Thoracic aorta (tissue), 2 donors: ENCODE measurements at regions not wholly inside any gene's neighbourhood (a gene's known extent, or its start where the extent isn't known, plus 50 kb on each side); places are given as distances from the start of the nearest gene placed in this dataset.
"Not testable (repeated sequence)": the region's sequence is repeated elsewhere in the genome, so short reads cannot be mapped to it uniquely, and the experiment has no call there.

Experiments used
- ATAC-seq: fragments of 150-250 bp; one replicate; pipeline ENCODE4 v1.8.0; 2017; ENCODE audit warnings: low read depth; ENCODE audit not compliant: insufficient number of reproducible peaks, low FRiP score
- DNase-seq: peaks from one replicate; pipeline ENCODE4 v3.0.0-alpha.2; 2020; ENCODE audit warnings: low spot score
- H3K27ac ChIP-seq, 2 donors: fragments of 200-600 bp; sonication (generic); 1 replicate in 1 of 2; 2 replicates in 1 of 2; pipeline ENCODE4 v1.5.1; 2016; ENCODE audit warnings: mild to moderate bottlenecking in 2 of 2, moderate library complexity in 2 of 2
- H3K27me3 ChIP-seq: fragments of 200-600 bp; sonication (generic); replicated peaks from 2 replicates; pipeline ENCODE4 v1.6.0; 2016; ENCODE audit warnings: mild to moderate bottlenecking; ENCODE audit not compliant: insufficient read depth
- H3K36me3 ChIP-seq: fragments of 200-600 bp; sonication (generic); one replicate; pipeline ENCODE4 v1.5.1; 2016
- H3K4me1 ChIP-seq, 2 donors: fragments of 200-600 bp; sonication (generic); 1 replicate in 1 of 2; 2 replicates in 1 of 2; pipeline versions ENCODE4 v1.5.1 to v1.6.0; 2016; ENCODE audit warnings: low read depth in 2 of 2, mild to moderate bottlenecking in 1 of 2; ENCODE audit not compliant: control insufficient read depth in 1 of 2
- H3K4me3 ChIP-seq: fragments of 200-600 bp; sonication (generic); 2 replicates; pipeline ENCODE4 v1.5.1; 2016; ENCODE audit warnings: mild to moderate bottlenecking
- H3K9me3 ChIP-seq: fragments of 200-600 bp; sonication (generic); 2 replicates; pipeline ENCODE4 v1.5.1; 2016
- TF ChIP-seq, protein P1 (sequence below): fragments of 200-600 bp; sonication (generic); IDR thresholded peaks from one replicate; pipeline ENCODE4 v1.5.1; 2019; ENCODE audit warnings: antibody characterized with exemption

DNA sequence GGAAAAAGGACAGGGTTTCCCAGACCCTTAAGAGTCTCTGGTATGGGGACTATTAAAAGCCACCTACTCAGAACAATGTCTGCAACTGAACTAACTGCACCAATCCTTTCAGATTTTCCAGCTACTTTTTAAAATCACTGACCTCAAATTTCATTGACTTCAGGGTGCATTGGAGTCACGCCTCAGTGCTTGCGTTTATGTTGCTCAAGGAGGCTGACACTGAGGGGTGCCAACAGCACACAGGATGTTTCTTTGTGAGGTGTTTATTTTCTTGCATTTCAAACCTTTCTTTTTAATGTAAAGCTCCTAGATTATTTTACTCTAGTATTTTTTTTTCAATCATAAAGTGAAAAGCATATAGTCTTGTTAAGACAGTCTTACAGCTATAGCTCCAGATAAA lies 402.0 kb upstream of the SLC35B3 start:
- DNase-seq = no peak
- H3K9me3 ChIP-seq = no peaks in the 10 kb centered on the region
- H3K27me3 ChIP-seq = no peaks in the 10 kb centered on the region
- TF ChIP-seq, protein P1, sequence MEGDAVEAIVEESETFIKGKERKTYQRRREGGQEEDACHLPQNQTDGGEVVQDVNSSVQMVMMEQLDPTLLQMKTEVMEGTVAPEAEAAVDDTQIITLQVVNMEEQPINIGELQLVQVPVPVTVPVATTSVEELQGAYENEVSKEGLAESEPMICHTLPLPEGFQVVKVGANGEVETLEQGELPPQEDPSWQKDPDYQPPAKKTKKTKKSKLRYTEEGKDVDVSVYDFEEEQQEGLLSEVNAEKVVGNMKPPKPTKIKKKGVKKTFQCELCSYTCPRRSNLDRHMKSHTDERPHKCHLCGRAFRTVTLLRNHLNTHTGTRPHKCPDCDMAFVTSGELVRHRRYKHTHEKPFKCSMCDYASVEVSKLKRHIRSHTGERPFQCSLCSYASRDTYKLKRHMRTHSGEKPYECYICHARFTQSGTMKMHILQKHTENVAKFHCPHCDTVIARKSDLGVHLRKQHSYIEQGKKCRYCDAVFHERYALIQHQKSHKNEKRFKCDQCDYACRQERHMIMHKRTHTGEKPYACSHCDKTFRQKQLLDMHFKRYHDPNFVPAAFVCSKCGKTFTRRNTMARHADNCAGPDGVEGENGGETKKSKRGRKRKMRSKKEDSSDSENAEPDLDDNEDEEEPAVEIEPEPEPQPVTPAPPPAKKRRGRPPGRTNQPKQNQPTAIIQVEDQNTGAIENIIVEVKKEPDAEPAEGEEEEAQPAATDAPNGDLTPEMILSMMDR = no peak
- no peak for ATAC-seq
- no peak overlapping the region for H3K4me3 ChIP-seq
- H3K27ac ChIP-seq = no peak overlapping the region
- no peaks in the 10 kb centered on the region for H3K36me3 ChIP-seq
- H3K4me1 ChIP-seq = no peaks in the 10 kb centered on the region

DNA sequence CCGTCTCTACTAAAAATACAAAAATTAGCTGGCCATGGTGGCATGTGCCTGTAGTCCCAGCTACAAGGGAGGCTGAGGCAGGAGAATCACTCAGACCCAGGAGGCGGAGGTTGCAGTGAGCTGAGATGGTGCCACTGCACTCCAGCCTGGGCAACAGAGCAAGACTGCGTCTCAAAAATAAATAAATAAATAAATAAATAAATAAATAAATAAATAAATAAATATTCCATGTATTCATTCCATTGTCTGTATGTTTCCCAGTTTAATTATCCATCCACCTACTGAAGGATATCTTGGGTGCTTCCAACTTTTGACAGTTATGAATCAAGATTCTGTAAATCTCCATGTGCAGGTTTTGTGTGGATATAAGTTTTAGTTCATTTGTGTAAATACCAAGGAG lies 397.4 kb upstream of the SLC35B3 start:
- H3K9me3 ChIP-seq, H3K27me3 ChIP-seq, DNase-seq, H3K36me3 ChIP-seq, H3K4me1 ChIP-seq, H3K27ac ChIP-seq, H3K4me3 ChIP-seq, ATAC-seq: not testable (repeated sequence)

DNA sequence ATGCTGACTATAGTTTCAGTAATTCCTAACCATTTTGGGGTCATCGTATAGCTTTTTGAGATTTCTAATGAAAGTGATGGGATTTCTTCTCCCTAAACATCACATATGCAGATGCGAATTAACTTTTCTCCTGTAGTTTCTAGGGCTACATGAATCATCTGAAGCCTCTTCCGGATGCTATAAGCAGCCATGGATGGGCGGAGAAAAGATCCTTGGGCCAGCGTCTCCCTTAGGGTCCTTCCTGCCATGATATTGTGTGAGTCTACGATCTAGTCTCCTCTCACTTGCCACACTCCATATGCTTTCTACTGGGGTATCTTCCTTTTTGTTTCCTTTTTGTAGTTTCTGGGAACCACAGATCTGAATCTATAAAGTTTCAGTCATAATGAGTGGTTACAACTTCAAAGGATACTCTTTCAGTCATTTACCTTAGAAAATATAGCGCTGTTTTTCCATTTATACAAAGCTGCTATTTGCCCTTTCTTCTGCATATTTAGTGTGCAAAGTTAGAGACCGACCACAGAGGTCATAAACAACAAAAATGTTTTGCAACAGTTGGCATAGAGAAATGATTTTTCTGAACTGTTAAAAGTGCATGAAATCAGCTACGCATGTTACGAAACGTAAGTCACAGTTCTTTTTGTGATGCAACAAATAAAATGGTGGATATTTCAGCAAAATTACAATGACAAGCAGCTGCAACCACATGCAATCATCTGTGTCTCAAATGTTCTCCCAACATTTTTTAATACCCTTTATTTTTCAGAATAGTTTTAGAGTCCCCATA lies 396.2 kb upstream of the SLC35B3 start:
- no peak for DNase-seq
- H3K9me3 ChIP-seq = no peaks in the 10 kb centered on the region
- no peak overlapping the region for H3K4me3 ChIP-seq
- no peak overlapping the region for H3K27ac ChIP-seq
- ATAC-seq = no peak
- no peaks in the 10 kb centered on the region for H3K27me3 ChIP-seq
- no peaks in the 10 kb centered on the region for H3K36me3 ChIP-seq
- TF ChIP-seq, protein P1 = no peak
- no peaks in the 10 kb centered on the region for H3K4me1 ChIP-seq

DNA sequence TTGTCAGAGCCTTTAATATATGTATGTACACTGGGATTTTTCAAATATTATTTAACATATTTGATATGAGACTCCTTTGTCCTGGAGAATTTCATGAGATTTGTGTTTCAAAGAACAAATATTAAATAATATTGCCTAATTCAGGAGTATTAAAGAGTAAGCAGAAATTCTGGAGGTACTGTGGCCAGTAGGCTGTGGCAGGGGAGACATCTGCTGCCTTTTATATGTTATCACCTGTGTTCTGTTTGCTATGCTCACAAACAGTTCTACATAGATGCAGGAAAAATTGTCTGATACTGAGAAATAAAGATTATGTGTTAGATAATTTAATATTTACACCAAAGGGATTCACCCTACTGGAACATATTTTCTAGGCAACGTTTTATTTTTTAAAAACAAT lies 395.4 kb upstream of the SLC35B3 start:
- no peaks in the 10 kb centered on the region for H3K36me3 ChIP-seq
- no peak for ATAC-seq
- H3K4me1 ChIP-seq = no peaks in the 10 kb centered on the region
- no peak overlapping the region for H3K4me3 ChIP-seq
- no peaks in the 10 kb centered on the region for H3K27me3 ChIP-seq
- no peak overlapping the region for H3K27ac ChIP-seq
- no peak for DNase-seq
- TF ChIP-seq, protein P1 = no peak
- H3K9me3 ChIP-seq = no peaks in the 10 kb centered on the region

DNA sequence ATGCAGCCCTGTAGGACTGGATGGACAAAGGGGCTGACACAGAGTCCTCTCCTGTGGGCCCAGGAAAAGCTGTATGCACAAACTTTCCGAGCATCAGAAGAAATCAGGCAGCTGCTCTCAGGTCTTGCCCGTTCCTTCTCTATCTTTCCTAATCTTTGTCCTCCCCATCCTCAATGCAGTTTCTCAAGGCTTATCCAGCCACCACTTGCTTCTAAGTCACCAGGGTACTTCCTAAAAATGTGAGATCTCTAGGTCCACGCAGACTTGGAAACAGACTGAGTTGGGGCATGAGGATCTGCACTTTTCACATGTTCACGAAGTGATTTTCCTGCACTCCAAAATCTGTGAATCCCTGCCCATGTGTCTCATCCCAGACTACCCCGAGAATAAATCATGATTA lies 394.5 kb upstream of the SLC35B3 start:
- no peak for DNase-seq
- TF ChIP-seq, protein P1 = no peak

DNA sequence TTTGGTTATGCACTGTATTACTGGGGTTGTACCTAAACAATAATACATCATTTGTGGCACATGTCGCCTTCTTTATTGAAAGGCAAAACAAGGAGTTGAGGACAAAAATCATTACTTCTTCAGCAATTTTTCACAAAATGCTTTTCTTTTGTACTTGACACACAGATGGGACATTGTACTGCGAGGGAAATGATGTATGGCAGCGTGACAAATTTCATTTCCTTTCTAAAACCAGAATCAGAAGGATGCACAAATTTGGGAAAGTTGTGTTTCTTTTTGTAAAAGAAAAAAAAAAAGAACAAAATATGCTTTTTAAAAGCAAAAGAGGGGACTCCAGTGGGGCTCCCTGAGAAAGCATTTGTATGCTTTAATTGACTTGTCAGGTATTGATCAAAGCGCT lies 394.0 kb upstream of the SLC35B3 start:
- H3K4me1 ChIP-seq = no peaks in the 10 kb centered on the region
- H3K27ac ChIP-seq = no peak overlapping the region
- TF ChIP-seq, protein P1 = no peak
- H3K36me3 ChIP-seq = no peaks in the 10 kb centered on the region
- H3K9me3 ChIP-seq = no peaks in the 10 kb centered on the region
- H3K4me3 ChIP-seq = no peak overlapping the region
- DNase-seq (no peak), ATAC-seq (no peak)
- H3K27me3 ChIP-seq = no peaks in the 10 kb centered on the region

More for the DNA sequence above, 394.5 kb upstream of the SLC35B3 start:
- H3K27ac ChIP-seq = no peak overlapping the region
- ATAC-seq = no peak
- H3K4me3 ChIP-seq = no peak overlapping the region
- no peaks in the 10 kb centered on the region for H3K9me3 ChIP-seq
- H3K27me3 ChIP-seq = no peaks in the 10 kb centered on the region
- no peaks in the 10 kb centered on the region for H3K36me3 ChIP-seq
- H3K4me1 ChIP-seq = no peaks in the 10 kb centered on the region
